Activated CD8-positive, alpha-beta memory T cell treated with anti-CD3 and anti-CD28 coated beads for 48 hours (primary cell): ENCODE measurements at regions not wholly inside any gene's neighbourhood (a gene's known extent, or its start where the extent isn't known, plus 50 kb on each side); places are given as distances from the start of the nearest gene placed in this dataset.

Experiments
- DNase-seq, 3 experiments: peaks; one replicate each; pipeline ENCODE4 v3.0.0-alpha.2; 2020; ENCODE audit warnings: low read depth in 2 of 3, low spot score in 2 of 3

DNA sequence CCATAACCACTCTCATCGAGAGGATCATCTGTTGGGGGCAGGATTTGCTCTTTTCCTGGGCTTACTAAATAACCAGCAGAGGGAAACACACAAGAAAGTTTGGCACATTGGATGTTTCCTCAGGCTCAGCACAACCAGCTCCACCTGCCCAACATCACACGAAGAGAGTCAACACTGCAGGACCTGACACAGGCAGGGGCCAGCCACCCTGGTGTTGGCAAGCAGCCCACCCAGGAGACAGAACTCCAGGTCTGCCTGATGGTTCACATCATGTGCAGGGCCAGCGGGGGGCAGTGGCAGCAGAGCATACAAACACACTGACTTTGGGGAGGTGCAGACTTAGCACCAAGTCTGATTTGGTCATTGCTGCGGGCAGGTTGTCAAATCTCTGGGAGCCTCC is 182.3 kb upstream of the GALNT2 start:
- no peak for DNase-seq

DNA sequence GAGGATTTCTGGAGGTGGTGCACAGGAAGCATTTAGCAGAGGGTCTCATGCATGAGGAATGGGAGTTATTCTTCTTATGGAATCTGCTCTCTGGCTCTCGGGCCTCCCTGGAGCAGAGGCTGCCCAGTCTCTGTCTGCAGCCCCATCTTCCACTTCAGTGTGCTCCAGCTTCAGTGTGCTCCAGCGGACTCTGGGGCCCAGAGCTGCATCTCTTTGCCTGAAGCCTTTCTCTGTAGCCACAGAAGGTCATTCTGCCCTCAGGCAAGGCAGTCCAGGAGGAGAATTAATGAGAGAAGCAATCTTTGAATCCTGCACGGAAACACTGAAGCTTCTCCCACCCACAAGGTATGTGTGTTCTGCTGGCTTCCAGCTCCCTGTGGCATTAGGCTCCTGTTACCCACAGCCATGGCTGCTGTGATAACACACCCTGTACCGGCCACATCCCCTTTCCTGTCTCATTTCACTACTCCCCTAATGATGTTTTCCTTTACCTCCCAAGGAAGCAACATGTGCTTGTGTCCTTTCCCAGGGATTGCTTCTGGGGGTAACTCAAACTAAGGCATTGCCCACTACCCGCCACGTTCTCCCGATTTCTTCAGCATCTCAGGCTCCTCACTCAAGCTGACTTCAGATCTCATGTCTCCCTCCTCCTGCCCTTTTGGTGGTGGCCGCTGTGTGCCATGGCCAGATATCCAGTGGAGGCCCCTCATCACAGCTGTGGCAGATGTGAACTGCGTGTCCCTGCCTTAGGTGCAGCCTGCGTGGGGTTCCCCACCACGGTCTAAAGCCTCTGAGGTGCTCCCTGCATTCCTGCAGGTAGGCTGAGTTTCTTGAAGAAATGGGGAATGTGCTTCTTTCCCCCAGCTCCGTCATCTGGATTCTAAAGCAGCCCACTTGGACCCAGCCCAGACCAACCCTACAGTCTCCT is 181.2 kb upstream of the GALNT2 start:
- no peak for DNase-seq

DNA sequence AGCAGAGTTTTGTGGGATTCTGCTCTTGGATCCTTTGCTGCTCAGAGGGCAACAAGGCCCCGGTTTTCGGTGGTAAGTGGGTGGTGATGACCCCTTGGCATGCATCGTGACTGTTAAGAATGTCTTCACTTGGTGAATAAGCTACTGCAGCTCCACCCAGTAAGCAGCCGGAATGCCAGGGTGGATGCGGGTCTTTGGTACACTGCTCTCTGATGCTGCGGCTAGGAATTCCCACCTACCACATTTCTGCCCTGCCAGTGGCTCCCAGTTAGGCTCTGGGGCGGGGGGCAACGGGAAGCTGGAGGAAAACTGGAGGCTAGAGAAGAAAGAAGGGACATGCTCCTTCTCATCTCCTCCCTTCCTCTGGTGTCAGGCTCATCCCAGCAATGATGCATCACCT is 180.4 kb upstream of the GALNT2 start:
- no peak for DNase-seq

DNA sequence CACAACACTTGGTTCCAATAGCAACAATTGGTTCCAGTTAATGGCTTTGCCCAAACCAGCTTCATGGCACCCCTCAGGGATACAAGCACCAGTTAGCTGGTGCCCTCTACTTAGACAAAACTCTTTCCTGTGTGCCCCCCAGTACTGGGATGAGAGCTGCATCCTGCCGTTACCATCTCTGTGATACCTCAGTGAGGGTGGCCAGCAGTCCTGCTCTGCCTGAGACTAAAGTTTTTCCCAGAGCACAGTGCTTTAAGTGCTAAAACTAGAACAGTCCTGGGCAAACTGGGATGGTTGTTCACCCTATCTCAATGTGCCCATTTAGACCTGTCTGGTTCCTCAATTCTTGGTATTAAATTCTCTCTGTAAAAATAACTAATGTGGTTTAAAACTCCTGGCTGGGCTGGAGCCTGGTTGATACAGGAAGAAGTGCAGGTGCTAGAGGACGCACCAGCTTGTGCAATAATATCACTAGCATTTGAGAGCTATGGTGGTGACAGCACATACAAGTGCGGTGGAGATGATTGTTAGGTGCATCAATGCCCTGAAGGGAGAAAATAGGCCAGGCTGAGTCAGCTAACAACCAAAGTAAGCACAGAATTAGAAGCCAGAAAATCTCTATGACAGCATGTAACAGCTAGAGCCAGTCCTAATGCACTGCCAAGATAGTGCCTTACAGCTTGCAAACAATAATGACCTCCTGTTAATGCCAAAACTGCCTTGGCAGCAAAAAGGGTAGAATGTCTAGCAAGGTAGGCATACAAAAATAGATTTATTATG is 179.8 kb upstream of the GALNT2 start:
- DNase-seq, result no peak

DNA sequence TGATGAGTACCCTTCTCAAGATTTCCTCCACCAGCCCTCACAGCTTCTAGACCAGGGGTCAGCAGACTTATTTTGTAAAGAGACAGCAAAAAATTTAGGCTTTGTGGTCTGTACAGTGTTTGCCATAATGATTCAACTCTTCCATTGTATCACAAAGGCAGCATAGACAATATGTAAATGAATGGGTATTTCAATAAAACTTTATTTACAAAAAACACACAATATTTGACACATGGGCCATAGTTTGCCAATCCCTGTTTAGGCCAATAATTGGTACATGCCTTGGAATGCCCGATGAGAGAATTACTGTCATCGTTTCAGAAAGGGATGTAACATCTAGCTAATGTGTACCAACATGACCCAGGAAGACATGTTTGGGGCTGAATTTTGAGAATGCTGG is 178.9 kb upstream of the GALNT2 start:
- DNase-seq, result no peak

DNA sequence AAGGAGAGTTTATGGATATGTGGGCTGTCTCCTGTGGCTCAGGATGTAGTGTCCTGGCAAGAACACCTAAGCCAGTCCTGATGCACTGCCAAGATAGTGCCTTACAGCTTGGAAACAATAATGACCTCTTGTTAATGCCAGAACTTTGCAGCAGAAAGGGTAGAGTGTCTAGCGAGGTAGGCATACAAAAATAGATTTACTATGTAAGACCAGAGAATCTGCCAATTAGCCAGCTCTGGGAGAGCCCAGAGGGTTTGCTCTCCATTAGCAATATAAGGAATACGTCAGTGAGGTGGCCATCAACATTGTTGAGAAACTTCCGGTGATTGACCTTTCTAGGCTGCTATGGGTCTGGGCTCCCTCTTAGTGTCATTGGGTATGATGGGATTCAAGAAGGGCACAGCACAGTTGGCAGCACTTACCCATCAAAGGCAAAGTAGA is 178.5 kb upstream of the GALNT2 start:
- no peak for DNase-seq

DNA sequence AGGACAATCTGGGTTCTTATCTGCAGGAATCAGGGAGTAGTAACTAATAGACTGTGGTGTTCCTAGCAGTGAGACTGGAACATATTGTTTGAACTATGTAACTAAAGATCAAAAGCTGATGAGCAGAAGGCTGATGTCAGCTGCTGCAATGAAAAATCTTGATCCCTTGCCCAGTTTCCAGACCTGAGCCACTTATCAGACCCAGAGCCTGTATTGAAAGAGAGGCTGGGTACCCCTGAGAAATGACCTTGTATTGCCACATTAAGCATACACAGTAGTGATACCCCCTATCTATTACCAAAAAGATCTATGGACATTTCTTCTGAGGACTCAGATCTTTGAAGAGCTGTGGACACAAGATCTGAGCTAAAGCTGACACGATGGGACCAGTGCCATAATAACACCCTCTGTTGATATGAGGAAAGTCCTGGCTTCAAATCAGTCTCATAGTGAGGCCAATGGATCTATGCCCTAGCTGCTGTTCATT is 178.0 kb upstream of the GALNT2 start:
- no peak for DNase-seq

DNA sequence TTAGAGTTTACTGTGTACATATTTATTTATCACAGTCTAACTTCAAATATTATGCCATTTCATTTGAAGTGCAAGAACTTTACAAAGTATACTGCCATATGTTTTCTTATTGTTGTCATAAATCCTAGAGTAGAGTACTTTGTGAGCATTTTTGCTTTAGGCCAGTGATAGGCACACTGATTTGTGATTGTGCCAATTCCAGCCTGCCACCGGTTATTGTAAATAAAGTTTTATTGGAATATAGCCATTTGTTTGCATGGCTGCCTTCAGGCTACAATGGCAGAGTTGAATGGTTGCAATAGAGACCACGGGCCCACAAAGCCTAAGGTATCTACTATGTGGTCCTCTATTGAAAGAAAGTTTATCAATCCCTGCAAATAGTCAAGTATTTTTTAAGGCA is 175.8 kb upstream of the GALNT2 start:
- DNase-seq, result no peak

DNA sequence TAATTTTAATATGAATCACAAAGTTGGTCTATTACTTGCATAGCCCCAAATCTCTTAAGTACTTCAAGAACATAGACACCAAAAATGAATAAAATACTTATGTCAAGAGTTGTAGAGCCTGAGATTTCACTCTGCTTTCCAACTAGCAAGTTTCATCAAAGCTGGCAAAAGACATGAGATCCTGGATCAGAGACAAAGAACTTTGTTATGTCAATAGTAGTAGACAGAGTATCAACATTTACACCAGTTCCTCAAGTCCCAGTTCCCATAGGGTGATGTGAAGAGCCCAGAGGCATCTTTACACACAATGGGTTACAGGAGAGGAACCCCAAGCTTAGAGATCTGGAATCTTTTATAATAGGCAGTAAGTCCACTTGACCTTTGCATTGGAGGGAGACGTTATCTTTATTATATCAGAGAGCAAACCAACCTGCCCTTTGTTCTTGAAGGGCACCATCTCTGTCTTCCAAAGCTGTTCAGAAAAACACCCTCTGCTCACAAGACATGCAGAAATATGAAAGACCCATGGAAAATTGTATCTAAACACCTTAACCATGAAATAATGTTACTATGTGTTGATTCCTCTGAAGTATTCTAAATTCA is 174.4 kb upstream of the GALNT2 start:
- no peak for DNase-seq

DNA sequence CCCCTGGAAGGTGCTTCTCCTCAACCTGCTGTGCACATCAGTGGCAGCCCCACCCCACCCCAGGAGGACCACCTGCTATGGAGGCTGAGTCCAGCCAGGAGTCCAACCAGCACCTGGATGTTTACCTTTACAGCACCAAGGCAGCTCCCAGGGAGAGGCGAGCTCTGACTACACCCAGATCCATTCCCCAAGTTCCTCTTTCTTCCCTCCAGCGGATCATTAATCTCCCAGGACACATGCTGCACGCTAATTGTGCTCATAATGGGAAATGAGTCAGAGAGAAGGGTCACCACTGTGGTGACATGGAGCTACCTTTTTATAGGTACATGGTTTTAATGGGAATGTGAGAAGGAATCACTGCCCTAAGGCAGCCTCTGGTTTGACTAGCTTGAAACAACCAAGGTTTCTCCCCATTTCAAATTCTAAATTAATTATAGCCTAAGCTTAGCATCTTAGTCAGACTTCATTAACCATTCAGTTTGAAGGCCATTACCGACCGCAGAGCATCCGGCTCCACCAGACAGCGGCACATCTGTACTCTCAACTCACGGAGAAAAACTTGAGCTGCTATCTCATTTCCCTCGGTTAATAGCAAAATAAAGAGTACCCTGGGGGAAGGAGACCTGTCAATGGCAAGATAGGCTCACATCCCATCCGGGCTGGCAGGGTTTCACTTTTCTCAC is 173.1 kb upstream of the GALNT2 start:
- DNase-seq, result no peak

DNA sequence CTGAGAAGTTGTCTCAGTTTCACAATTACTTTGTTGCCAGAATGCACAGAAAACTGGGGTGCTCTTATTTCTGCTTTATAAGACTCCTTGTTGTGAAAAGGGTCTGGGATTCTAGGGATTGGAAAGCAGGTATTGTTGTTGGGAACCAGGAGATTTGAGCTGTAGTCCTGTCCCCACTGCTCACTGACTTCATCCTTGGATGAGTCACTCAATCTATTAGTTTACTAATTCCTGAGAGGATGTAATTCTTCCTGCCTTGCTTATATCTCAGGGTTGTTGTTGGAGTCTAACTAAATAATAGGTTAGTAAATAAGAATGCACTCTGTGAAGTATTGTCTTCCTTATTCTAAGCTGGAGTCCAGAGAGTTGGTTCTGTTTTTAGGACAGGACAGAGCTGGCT is 172.5 kb upstream of the GALNT2 start:
- no peak for DNase-seq

DNA sequence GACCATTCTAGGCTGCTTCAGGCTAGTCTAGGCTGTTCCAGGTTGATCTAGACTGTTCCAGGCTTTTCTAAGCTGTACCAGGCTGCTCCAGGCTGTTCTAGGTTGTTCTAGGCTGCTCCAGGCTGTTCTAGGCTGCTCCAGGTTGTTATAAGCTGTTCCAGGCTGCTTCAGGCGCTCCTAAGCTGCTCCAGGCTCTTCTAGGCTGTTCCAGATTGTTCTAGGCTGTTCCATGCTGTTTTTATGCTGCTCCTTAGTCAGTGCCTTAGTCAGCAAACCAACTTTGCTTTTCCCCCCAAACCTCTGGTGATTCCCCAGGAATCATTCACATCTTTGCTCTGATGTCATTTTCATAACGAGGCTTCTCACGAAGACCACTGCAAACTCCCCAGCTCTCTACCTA is 171.4 kb upstream of the GALNT2 start:
- no peak for DNase-seq

DNA sequence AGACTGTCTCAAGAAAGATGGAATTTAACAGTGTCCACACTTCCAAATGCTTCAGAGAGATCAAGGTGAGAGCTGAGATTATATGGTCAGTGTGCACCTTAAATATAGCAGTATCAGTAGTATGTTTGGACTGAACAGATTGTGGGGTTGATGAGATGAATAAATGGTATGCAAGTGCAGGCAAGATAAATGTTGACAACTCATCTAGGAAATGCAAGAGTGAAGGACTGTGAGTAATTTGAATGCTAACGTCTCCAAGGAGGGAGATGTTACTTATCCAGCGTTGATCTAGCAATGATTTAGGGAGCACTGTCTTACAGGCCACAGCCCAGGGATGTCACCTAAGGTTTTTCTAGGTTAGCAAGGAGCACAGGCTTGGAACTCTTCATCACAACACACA is 170.7 kb upstream of the GALNT2 start:
- DNase-seq, result no peak

DNA sequence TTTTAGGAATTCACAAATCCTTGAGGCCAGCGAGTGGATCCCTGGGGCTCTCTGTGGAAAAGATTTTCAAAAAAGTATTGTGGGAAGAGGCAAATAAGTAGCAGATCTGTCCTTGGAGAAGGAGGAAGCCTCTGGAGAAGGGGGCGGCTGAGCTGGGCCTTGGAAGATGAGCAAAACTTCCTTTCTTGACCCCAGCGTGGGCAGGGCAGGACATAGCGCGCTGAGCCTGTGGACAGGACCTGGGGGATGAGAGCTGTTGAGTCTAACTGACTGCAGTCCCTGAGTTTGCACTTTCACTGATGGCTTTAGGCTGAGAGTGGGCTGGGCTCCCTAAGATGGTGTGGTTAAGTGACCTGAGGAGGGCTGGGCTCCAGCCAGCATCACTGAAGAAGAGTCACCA is 170.2 kb upstream of the GALNT2 start:
- no peak for DNase-seq

DNA sequence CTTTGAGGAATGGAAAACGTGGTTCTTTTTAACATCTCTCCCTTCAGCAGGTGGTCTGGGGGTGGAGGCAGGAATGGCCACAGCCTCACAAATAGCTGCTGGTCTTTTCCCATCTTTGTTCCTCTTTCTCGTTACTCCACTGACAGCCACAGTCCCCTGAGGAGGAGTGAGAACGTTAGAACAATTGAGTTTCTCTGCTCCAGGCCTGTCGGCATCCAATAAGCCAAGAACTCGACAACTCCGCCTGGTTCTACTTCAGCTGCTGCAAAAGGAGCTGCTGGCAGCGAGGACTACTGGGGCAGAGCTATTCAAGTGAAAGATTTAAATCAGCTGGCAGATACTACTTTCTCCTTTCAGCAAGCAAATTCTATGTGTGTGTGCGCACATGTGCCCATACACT is 169.5 kb upstream of the GALNT2 start:
- DNase-seq, result no peak

DNA sequence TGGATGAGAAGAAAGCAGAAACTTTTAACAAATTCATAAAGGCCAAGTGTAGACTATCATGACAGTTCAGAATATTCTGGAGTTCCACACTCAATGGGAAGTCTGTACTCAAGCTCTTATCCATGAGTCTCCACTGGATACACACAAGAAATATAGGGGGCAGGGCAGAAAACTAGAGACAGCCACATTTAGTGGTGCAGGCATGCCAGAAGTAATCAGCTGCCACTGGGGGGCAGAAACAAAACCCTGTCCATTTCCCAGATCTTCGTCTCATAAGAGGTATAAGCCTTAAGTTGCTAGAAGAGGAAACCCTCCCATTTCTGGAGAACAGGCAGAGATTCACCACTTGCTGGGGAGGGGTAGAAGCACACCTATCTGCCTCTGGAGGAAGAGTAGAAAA is 166.8 kb upstream of the GALNT2 start:
- DNase-seq, result no peak

DNA sequence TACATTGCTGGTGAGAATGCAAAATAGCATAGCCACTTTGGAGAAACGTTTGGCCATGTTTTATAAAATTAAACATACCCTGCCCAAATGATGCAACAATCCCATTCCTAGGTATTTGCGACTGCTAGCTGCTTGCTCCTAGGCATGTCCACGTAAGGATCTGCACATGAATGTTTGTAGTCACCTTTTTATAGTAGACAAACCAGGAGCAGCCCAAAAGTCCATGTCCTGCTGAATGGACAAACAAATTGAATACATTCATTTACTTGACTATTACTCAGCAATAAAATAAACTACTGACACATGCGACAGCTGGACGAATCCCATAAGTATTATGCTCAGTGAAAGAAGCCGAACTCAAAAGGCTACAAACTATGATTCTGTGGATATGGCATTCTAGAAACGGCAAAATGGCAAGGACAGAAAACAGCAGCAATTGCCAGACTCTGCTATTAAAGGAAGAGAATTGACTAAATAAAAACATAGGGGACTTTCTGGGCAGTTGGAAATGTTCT is 161.9 kb upstream of the GALNT2 start:
- no peak for DNase-seq

DNA sequence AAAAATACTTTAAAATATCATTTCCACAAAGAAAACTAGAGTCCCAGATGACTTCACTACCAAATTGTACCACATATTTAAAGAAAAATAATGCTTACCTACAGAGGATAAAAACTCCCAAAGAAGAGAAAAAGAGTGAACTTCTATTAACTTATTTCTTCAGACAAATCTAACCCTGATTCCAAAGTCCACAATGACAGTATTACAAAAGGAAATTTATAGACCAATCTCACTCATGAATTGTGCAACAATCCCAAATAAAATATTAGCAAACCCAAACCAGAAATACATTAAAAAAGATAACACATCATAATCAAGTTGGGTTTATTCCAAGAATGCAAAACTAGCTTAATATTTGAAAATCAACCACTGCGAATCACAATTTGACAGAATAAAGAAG is 161.4 kb upstream of the GALNT2 start:
- no peak for DNase-seq

DNA sequence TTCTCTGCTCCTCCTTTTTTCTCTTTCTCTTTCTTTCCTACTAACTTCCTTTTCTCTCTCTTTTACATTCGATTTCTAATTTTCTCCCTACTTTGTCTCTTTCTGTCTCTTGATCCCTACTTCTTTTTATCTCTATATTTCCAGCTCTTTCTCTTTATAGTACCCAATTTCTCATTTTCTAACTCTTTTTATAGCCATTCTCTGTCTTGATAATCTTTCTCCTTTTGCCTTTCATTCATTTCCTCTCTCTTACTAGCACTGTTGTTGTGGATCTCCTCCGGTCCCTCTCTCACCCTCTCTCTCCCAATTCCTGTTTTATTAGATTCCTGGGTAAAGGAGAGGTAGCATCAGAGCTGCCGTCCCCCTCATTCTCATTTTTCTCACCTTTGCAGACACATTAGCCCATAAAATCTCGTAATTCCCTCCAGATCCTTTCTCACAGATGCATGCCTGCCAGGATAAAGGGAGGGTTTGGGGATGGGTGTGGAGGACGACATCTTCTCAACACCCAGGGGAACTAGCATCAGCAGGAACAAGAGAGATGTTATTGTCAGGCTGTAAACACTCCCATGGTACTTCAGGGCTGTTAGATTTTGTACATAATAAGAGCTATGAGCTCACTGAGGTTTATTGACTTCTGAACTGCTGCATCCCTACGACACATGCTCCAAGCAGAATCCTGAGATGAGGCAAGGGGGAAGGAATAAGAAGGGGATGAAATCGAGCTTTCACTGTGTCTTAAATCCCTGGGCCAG is 159.0 kb upstream of the GALNT2 start:
- no peak for DNase-seq

DNA sequence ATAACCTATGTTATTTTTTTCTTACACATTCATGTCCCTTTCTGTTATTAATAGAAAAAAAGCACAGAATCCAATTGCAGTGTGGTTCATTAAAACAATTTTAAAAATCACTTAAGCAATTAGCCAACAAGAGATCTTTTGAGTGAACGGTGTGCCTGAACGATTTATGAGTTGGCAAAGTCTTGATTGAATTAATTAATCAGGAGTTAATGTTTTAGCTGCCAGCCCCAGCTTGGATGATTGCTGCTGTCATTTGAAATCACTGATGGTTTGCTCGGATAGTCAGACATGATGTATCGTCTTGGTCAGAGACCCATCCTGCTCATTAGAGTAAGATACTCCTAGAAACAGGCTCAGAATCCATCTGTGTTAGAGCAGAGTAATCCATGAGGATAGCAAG is 158.3 kb upstream of the GALNT2 start:
- no peak for DNase-seq
